Keratinocyte (primary cell): ENCODE measurements at regions not wholly inside any gene's neighbourhood (a gene's known extent, or its start where the extent isn't known, plus 50 kb on each side); places are given as distances from the start of the nearest gene placed in this dataset.

Experiments used
- DNase-seq: peaks from one replicate; pipeline ENCODE4 v3.0.0-alpha.2; 2011; ENCODE audit warnings: low read depth, missing footprints, low spot score
- FAIRE-seq: peaks from 2 replicates; lab custom pipeline; 2011; peaks lifted over from hg19 to GRCh38; lab: Jason Lieb, UNC
- H2AFZ ChIP-seq: 2 replicates; pipeline ENCODE4 v1.6.0; 2012; ENCODE audit warnings: low read length, control low read depth, inconsistent platforms; ENCODE audit not compliant: control insufficient read depth
- H3K27ac ChIP-seq: 2 replicates; pipeline ENCODE4 v1.5.1; 2011; ENCODE audit warnings: low read length; ENCODE audit not compliant: control insufficient read depth, insufficient read depth
- H3K27me3 ChIP-seq: 3 replicates; pipeline ENCODE4 v1.6.0; 2011; ENCODE audit warnings: low read length; ENCODE audit not compliant: control insufficient read depth, insufficient read depth; ENCODE audit errors: extremely low read depth
- H3K36me3 ChIP-seq, 2 experiments: 2 replicates in 1 of 2; 3 replicates in 1 of 2; pipeline ENCODE4 v1.5.1; 2011; ENCODE audit warnings: low read length in 2 of 2, mild to moderate bottlenecking in 1 of 2; ENCODE audit not compliant: control insufficient read depth in 2 of 2, insufficient read depth in 2 of 2; ENCODE audit errors: extremely low read depth in 1 of 2
- H3K4me1 ChIP-seq: 3 replicates; pipeline ENCODE4 v1.5.1; 2011; ENCODE audit warnings: low read length; ENCODE audit not compliant: control insufficient read depth, insufficient read depth; ENCODE audit errors: extremely low read depth
- H3K4me2 ChIP-seq: 3 replicates; pipeline ENCODE4 v1.6.0; 2011; ENCODE audit warnings: low read depth, low read length; ENCODE audit not compliant: control insufficient read depth, insufficient read depth; ENCODE audit errors: extremely low read depth
- H3K4me3 ChIP-seq, 3 experiments: fragments of 200-600 bp in 1 of 3; sonication (generic) in 1 of 3; 2 replicates in 2 of 3; 3 replicates in 1 of 3; pipeline ENCODE4 v1.5.1; 2011 to 2016; ENCODE audit warnings: low read length in 3 of 3, mild to moderate bottlenecking in 3 of 3, control low read depth in 2 of 3, inconsistent platforms in 1 of 3, low read depth in 1 of 3, mixed read lengths in 1 of 3, mixed run types in 1 of 3, moderate library complexity in 1 of 3; ENCODE audit not compliant: control insufficient read depth in 2 of 3, insufficient read depth in 2 of 3; ENCODE audit errors: extremely low read depth in 1 of 3
- H3K79me2 ChIP-seq: 2 replicates; pipeline ENCODE4 v1.6.0; 2012; ENCODE audit warnings: low read length; ENCODE audit not compliant: control insufficient read depth, insufficient read depth
- H3K9ac ChIP-seq: 3 replicates; pipeline ENCODE4 v1.6.0; 2011; ENCODE audit warnings: low read length; ENCODE audit not compliant: control insufficient read depth, insufficient read depth; ENCODE audit errors: extremely low read depth
- H3K9me1 ChIP-seq: 3 replicates; pipeline ENCODE4 v1.6.0; 2011; ENCODE audit warnings: low read length; ENCODE audit not compliant: control insufficient read depth, insufficient read depth; ENCODE audit errors: extremely low read depth
- H3K9me3 ChIP-seq: 2 replicates; pipeline ENCODE4 v1.5.1; 2012; ENCODE audit warnings: low read depth, low read length; ENCODE audit not compliant: control insufficient read depth
- H4K20me1 ChIP-seq: 3 replicates; pipeline ENCODE4 v1.6.0; 2011; ENCODE audit warnings: low read length; ENCODE audit not compliant: control insufficient read depth, insufficient read depth; ENCODE audit errors: extremely low read depth
- CTCF ChIP-seq, 3 experiments: IDR thresholded peaks in 1 of 3; conservative IDR thresholded peaks in 1 of 3; optimal IDR thresholded peaks in 1 of 3; 2 replicates in 2 of 3; 3 replicates in 1 of 3; pipeline versions ENCODE3 to v1.5.1; 2011; ENCODE audit warnings: low read length in 3 of 3, mild to moderate bottlenecking in 3 of 3, moderate library complexity in 2 of 3, control low read depth in 1 of 3, inconsistent platforms in 1 of 3; ENCODE audit not compliant: insufficient read depth in 2 of 3; ENCODE audit errors: extremely low read depth in 1 of 3
- EZH2 ChIP-seq: IDR thresholded peaks from one replicate; pipeline ENCODE4 v1.6.1; 2012; ENCODE audit warnings: inconsistent platforms, mild to moderate bottlenecking, low read length, moderate library complexity
- dilution Hi-C: fragments of 300-500 bp; cut with MboI; formaldehyde crosslinking; loops from one replicate; pipeline ENCODE4 v1.7.0; 2020; ENCODE audit warnings: low sequenced_read_pairs; ENCODE audit not compliant: extremely low pct_ligation_motif_present

GRCh38 chr5:173668910-173669309, 52.5 kb upstream of the BOD1 start:
- TF ChIP-seq CTCF (optimal IDR thresholded peaks at IDR 0.05 in 1 of 3, IDR thresholded peaks at IDR 0.05 in 1 of 3, conservative IDR thresholded peaks at IDR 0.05 in 1 of 3; ENCODE audit: extremely low read depth in 1 of 3, insufficient read depth in 2 of 3, low read length in 3 of 3) (no peak), EZH2 (no peak)
- H3K9ac ChIP-seq = no peak overlapping the region
- FAIRE-seq (no peak), DNase-seq (no peak)
- no peaks in the 10 kb centered on the region for H3K4me1 ChIP-seq
- dilution Hi-C loops = no loop called here
- no peak overlapping the region for H3K4me2 ChIP-seq
- no peaks in the 10 kb centered on the region for H4K20me1 ChIP-seq
- H3K9me1 ChIP-seq = no peaks in the 10 kb centered on the region
- H3K4me3 ChIP-seq = no peak overlapping the region
- H3K9me3 ChIP-seq = no peaks in the 10 kb centered on the region
- H3K36me3 ChIP-seq = no peaks in the 10 kb centered on the region
- no peak overlapping the region for H3K27ac ChIP-seq
- no peaks in the 10 kb centered on the region for H3K79me2 ChIP-seq
- H2AFZ ChIP-seq = no peak overlapping the region
- peaks cover 10% of the 10 kb centered on the region for H3K27me3 ChIP-seq

- FAIRE-seq = no peak
- dilution Hi-C loops = no loop called here
- H3K4me1 ChIP-seq = no peaks in the 10 kb centered on the region
These were observed 53.0 kb upstream of the BOD1 start for GRCh38 chr5:173669483-173669882.

More at GRCh38 chr5:173669483-173669882, 53.0 kb upstream of the BOD1 start:
- no peaks in the 10 kb centered on the region for H3K79me2 ChIP-seq
- no peak overlapping the region for H3K4me2 ChIP-seq
- no peaks in the 10 kb centered on the region for H3K9me3 ChIP-seq
- H3K9ac ChIP-seq = no peak overlapping the region
- no peaks in the 10 kb centered on the region for H3K9me1 ChIP-seq
- H2AFZ ChIP-seq = no peak overlapping the region
- TF ChIP-seq EZH2 (no peak), CTCF (optimal IDR thresholded peaks at IDR 0.05 in 1 of 3, IDR thresholded peaks at IDR 0.05 in 1 of 3, conservative IDR thresholded peaks at IDR 0.05 in 1 of 3; ENCODE audit: extremely low read depth in 1 of 3, insufficient read depth in 2 of 3, low read length in 3 of 3) (no peak)
- H4K20me1 ChIP-seq = no peaks in the 10 kb centered on the region
- H3K27me3 ChIP-seq = peaks cover 10% of the 10 kb centered on the region
- DNase-seq = no peak
- no peaks in the 10 kb centered on the region for H3K36me3 ChIP-seq
- H3K4me3 ChIP-seq = no peak overlapping the region
- no peak overlapping the region for H3K27ac ChIP-seq
